DOHH2 (cell line): ENCODE measurements at regions not wholly inside any gene's neighbourhood (a gene's known extent, or its start where the extent isn't known, plus 50 kb on each side); places are given as distances from the start of the nearest gene placed in this dataset.

Experiments
- EZH2phosphoT487 ChIP-seq: fragments of 200-600 bp; sonication (generic); IDR thresholded peaks from 2 replicates; pipeline ENCODE4 v1.6.1; 2017; ENCODE audit warnings: borderline replicate concordance, mild to moderate bottlenecking, antibody characterized with exemption, low read length, moderate library complexity, mixed read lengths
- TF ChIP-seq, protein P1 (sequence below): fragments of 200-600 bp; sonication (generic); IDR thresholded peaks from one replicate; pipeline ENCODE4 v1.5.1; 2014; ENCODE audit warnings: antibody characterized with exemption, mild to moderate bottlenecking, low read depth, low read length; ENCODE audit not compliant: poor library complexity, severe bottlenecking

GRCh38 chrX:140589657-140590056 is 84.8 kb upstream of the SOX3 start:
- TF ChIP-seq, protein P1, sequence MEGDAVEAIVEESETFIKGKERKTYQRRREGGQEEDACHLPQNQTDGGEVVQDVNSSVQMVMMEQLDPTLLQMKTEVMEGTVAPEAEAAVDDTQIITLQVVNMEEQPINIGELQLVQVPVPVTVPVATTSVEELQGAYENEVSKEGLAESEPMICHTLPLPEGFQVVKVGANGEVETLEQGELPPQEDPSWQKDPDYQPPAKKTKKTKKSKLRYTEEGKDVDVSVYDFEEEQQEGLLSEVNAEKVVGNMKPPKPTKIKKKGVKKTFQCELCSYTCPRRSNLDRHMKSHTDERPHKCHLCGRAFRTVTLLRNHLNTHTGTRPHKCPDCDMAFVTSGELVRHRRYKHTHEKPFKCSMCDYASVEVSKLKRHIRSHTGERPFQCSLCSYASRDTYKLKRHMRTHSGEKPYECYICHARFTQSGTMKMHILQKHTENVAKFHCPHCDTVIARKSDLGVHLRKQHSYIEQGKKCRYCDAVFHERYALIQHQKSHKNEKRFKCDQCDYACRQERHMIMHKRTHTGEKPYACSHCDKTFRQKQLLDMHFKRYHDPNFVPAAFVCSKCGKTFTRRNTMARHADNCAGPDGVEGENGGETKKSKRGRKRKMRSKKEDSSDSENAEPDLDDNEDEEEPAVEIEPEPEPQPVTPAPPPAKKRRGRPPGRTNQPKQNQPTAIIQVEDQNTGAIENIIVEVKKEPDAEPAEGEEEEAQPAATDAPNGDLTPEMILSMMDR = no peak
- no peak for TF ChIP-seq EZH2phosphoT487
